ENCODE measurements at regions not wholly inside any gene's neighbourhood (a gene's known extent, or its start where the extent isn't known, plus 50 kb on each side); places are given as distances from the start of the nearest gene placed in this dataset.
A peak's percentile ranks its signal among the peaks of the same experiment; 100 is the strongest.
"Not testable (repeated sequence)": the region's sequence is repeated elsewhere in the genome, so short reads cannot be mapped to it uniquely, and the experiment has no call there.

DNA sequence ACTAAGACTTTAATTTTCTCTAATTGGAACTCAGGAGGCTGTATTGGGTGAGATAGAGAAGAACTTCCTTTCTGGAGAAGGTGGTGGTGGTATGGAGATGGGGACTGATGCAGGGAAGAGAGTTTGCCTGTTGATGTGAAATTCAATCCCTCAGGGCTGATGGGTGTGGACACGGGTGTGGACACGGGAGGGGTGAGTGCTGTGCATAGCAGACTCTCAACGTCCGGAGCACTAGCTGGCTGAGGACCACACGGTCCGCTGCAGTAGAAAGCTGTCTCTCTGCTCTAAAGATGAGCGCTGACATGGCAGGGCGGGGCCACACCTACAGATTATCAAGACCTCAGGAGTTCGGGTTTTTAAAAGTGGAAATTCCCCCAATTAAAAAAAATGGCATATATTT, 148.5 kb upstream of the PITRM1 start:
- H3K27me3 ChIP-seq (ENCODE audit: control insufficient read depth, insufficient read depth, low read length), result no peaks in the 10 kb centered on the region
- TF ChIP-seq CTCF (IDR thresholded peaks at IDR 0.05; ENCODE audit: insufficient read depth, low read length, poor library complexity, severe bottlenecking), result no peak
- DNase-seq (ENCODE audit: low read depth), result no peak
- no peaks in the 10 kb centered on the region for H3K36me3 ChIP-seq (ENCODE audit: control insufficient read depth, insufficient read depth, low read length)
- no peak overlapping the region for H3K4me3 ChIP-seq (ENCODE audit: low read depth, low read length)

DNA sequence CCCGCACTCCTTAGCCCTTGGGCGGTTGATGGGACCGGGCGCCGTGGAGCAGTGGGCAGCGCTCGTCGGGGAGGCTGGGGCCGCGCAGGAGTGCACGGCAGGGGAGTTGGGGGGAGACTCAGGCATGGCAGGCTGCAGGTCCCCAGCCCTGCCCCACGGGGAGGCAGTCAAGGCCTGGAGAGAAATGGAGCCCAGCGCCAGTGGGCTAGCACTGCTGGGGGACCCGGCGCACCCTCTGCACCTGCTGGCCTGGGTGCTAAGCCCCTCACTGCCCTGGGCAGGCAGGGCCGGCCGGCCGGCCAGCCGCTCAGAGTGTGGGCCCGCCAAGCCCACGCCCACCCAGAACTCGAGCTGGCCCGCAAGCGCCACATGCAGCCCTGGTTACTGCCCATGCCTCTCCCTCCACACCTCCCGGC, 147.2 kb upstream of the PITRM1 start:
- no peak for DNase-seq (ENCODE audit: low read depth)
- no peaks in the 10 kb centered on the region for H3K36me3 ChIP-seq (ENCODE audit: control insufficient read depth, insufficient read depth, low read length)
- H3K27me3 ChIP-seq (ENCODE audit: control insufficient read depth, insufficient read depth, low read length), result no peaks in the 10 kb centered on the region
- no peak overlapping the region for H3K4me3 ChIP-seq (ENCODE audit: low read depth, low read length)
- no peak for TF ChIP-seq CTCF (IDR thresholded peaks at IDR 0.05; ENCODE audit: insufficient read depth, low read length, poor library complexity, severe bottlenecking)

GRCh38 chr10:3318480-3318807, 145.9 kb upstream of the PITRM1 start:
- DNase-seq (ENCODE audit: low read depth); H3K4me3 ChIP-seq (ENCODE audit: low read depth, low read length); H3K36me3 ChIP-seq (ENCODE audit: control insufficient read depth, insufficient read depth, low read length): not testable (repeated sequence)

GRCh38 chr10:3317553-3318479, 145.2 kb upstream of the PITRM1 start:
- DNase-seq (ENCODE audit: low read depth); H3K36me3 ChIP-seq (ENCODE audit: control insufficient read depth, insufficient read depth, low read length); H3K27me3 ChIP-seq (ENCODE audit: control insufficient read depth, insufficient read depth, low read length); H3K4me3 ChIP-seq (ENCODE audit: low read depth, low read length): not testable (repeated sequence)

More at GRCh38 chr10:3318480-3318807, 145.9 kb upstream of the PITRM1 start:
- H3K27me3 ChIP-seq (ENCODE audit: control insufficient read depth, insufficient read depth, low read length), result not testable (repeated sequence)

DNA sequence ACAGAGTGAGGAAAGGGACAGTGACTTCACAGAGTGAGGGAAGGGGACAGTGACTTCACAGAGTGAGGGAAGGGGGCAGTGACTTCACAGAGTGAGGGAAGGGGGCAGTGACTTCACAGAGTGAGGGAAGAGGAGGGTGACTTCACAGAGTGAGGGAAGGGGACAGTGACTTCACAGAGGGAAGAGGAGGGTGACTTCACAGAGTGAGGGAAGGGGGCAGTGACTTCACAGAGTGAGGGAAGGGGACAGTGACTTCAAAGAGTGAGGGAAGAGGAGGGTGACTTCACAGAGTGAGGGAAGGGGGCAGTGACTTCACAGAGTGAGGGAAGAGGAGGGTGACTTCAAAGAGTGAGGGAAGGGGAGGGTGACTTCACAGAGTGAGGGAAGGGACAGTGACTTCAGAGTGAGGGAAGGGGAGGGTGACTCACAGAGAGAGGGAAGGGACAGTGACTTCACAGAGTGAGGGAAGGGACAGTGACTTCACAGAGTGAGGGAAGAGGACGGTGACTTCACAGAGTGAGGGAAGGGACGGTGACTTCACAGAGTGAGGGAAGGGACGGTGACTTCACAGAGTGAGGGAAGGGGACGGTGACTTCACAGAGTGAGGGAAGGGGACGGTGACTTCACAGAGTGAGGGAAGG, 142.0 kb upstream of the PITRM1 start:
- H3K4me3 ChIP-seq (ENCODE audit: low read depth, low read length); H3K27me3 ChIP-seq (ENCODE audit: control insufficient read depth, insufficient read depth, low read length); H3K36me3 ChIP-seq (ENCODE audit: control insufficient read depth, insufficient read depth, low read length); DNase-seq (ENCODE audit: low read depth): not testable (repeated sequence)

DNA sequence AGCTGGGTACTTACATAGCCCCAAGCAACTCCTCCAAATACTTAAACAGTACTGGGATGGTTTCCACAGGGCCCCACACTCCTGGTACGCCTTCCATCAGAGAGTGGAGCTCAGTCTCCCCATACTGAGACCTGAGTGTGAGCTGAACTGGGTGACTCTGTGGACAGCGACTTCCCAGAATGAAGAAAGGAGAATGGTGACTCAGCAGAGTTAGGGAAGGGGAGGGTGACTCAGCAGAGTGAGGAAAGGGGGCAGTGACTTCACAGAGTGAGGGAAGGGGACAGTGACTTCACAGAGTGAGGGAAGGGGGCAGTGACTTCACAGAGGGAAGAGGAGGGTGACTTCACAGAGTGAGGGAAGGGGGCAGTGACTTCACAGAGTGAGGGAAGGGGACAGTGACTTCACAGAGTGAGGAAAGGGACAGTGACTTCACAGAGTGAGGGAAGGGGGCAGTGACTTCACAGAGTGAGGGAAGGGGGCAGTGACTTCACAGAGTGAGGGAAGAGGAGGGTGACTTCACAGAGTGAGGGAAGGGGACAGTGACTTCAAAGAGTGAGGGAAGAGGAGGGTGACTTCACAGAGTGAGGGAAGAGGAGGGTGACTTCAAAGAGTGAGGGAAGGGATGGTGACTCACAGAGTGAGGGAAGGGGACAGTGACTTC, 141.3 kb upstream of the PITRM1 start:
- DNase-seq (ENCODE audit: low read depth), result peak; percentile 37
- not testable (repeated sequence) for H3K4me3 ChIP-seq (ENCODE audit: low read depth, low read length); H3K27me3 ChIP-seq (ENCODE audit: control insufficient read depth, insufficient read depth, low read length); H3K36me3 ChIP-seq (ENCODE audit: control insufficient read depth, insufficient read depth, low read length)

DNA sequence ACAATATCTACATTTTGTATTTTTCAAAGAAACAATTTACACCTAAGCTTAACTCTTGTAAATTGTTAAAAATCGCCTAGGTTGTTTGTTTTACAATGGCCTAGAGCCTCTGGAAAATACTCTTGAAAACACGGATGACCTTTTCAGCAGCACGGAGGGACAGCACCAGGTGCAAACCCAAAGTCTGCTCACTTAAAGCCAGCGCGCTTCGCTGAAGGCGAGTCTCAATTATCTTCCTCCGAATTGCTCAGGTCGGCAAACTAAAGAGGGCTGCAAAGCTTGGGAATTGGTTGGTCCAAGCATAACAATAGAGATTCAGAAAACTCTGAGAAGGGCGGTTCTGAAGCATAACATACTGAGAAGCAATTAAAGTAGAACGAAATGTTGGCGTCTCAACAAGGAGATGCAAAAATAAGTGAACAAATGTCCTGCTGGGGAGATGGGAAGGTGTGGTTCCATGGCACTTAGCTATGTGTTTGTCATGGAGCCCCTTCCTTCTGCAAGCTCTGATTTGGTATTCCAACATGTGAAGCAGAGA, 139.9 kb upstream of the PITRM1 start:
- Histone ChIP-seq H3K36me3 (ENCODE audit: control insufficient read depth, insufficient read depth, low read length) (no peaks in the 10 kb centered on the region), H3K27me3 (ENCODE audit: control insufficient read depth, insufficient read depth, low read length) (no peaks in the 10 kb centered on the region), H3K4me3 (ENCODE audit: low read depth, low read length) (no peak overlapping the region)
- DNase-seq (ENCODE audit: low read depth), result no peak
- TF ChIP-seq CTCF (IDR thresholded peaks at IDR 0.05; ENCODE audit: insufficient read depth, low read length, poor library complexity, severe bottlenecking), result no peak

All from kidney epithelial cell (primary cell).